Activated CD8-positive, alpha-beta memory T cell treated with anti-CD3 and anti-CD28 coated beads for 36 hours (primary cell): ENCODE measurements at regions not wholly inside any gene's neighbourhood (a gene's known extent, or its start where the extent isn't known, plus 50 kb on each side); places are given as distances from the start of the nearest gene placed in this dataset.
"Not testable (repeated sequence)": the region's sequence is repeated elsewhere in the genome, so short reads cannot be mapped to it uniquely, and the experiment has no call there.

Experiments
- CTCF ChIA-PET: fragments of 350-600 bp; sonication (Branson Sonifier 250); formaldehyde crosslinking; loops from one replicate; lab custom pipeline; 2021; ENCODE audit warnings: antibody characterized with exemption; lab: Charles Lee
- POLR2A ChIA-PET: fragments of 350-600 bp; sonication (Branson Sonifier 250); formaldehyde crosslinking; loops from one replicate; lab custom pipeline; 2021; ENCODE audit warnings: antibody characterized with exemption; lab: Charles Lee

GRCh38 chrX:16312761-16313623 lies 145.7 kb downstream of the MAGEB17 start:
- POLR2A ChIA-PET: no interaction called here

GRCh38 chrX:16316331-16316730 lies 149.1 kb downstream of the MAGEB17 start:
- CTCF ChIA-PET: no interaction called here

More at GRCh38 chrX:16312761-16313623, 145.7 kb downstream of the MAGEB17 start:
- CTCF ChIA-PET: no interaction called here

GRCh38 chrX:16319929-16320328 lies 152.6 kb downstream of the MAGEB17 start:
- POLR2A ChIA-PET: no interaction called here
- CTCF ChIA-PET: no interaction called here

More at GRCh38 chrX:16316331-16316730, 149.1 kb downstream of the MAGEB17 start:
- POLR2A ChIA-PET: no interaction called here

- POLR2A ChIA-PET: no interaction called here
- CTCF ChIA-PET: no interaction called here
Measured at GRCh38 chrX:16320765-16321355, 153.6 kb downstream of the MAGEB17 start.

- POLR2A ChIA-PET: no interaction called here
- CTCF ChIA-PET: no interaction called here
Measured at GRCh38 chrX:16333453-16333852, 166.2 kb downstream of the MAGEB17 start.

GRCh38 chrX:16335181-16335580 lies 167.9 kb downstream of the MAGEB17 start:
- POLR2A ChIA-PET: no interaction called here
- CTCF ChIA-PET: no interaction called here

- ChIA-PET POLR2A (no interaction called here), CTCF (no interaction called here)
Measured at GRCh38 chrX:16347968-16348670, 180.8 kb downstream of the MAGEB17 start.

- ChIA-PET CTCF (no interaction called here), POLR2A (no interaction called here)
Measured at GRCh38 chrX:16357902-16358301, 190.6 kb downstream of the MAGEB17 start.

GRCh38 chrX:16360056-16360455 lies 192.8 kb downstream of the MAGEB17 start:
- CTCF ChIA-PET, POLR2A ChIA-PET: not testable (repeated sequence)

GRCh38 chrX:16368696-16369095 lies 201.4 kb downstream of the MAGEB17 start:
- ChIA-PET CTCF (no interaction called here), POLR2A (no interaction called here)

- ChIA-PET POLR2A (no interaction called here), CTCF (no interaction called here)
Measured at GRCh38 chrX:16376056-16376455, 208.8 kb downstream of the MAGEB17 start.

- CTCF ChIA-PET: no interaction called here
- POLR2A ChIA-PET: no interaction called here
Measured at GRCh38 chrX:16386126-16386525, 218.8 kb downstream of the MAGEB17 start.

GRCh38 chrX:16392597-16392996 lies 225.3 kb downstream of the MAGEB17 start:
- CTCF ChIA-PET: no interaction called here
- POLR2A ChIA-PET: no interaction called here

GRCh38 chrX:16394290-16394689 lies 227.0 kb downstream of the MAGEB17 start:
- CTCF ChIA-PET: no interaction called here
- POLR2A ChIA-PET: no interaction called here

- CTCF ChIA-PET: no interaction called here
- POLR2A ChIA-PET: no interaction called here
Measured at GRCh38 chrX:16403808-16404207, 236.5 kb downstream of the MAGEB17 start.

- POLR2A ChIA-PET: no interaction called here
- CTCF ChIA-PET: no interaction called here
Measured at GRCh38 chrX:16416588-16416987, 233.4 kb upstream of the S100G start.

- ChIA-PET POLR2A (no interaction called here), CTCF (no interaction called here)
Measured at GRCh38 chrX:16418650-16419049, 231.3 kb upstream of the S100G start.

- ChIA-PET CTCF (no interaction called here), POLR2A (no interaction called here)
Measured at GRCh38 chrX:16427668-16428067, 222.3 kb upstream of the S100G start.

- CTCF ChIA-PET: no interaction called here
- POLR2A ChIA-PET: no interaction called here
Measured at GRCh38 chrX:16429406-16429805, 220.6 kb upstream of the S100G start.

- ChIA-PET CTCF (no interaction called here), POLR2A (no interaction called here)
Measured at GRCh38 chrX:16431266-16431665, 218.7 kb upstream of the S100G start.

GRCh38 chrX:16433021-16433420 lies 216.9 kb upstream of the S100G start:
- CTCF ChIA-PET: no interaction called here
- POLR2A ChIA-PET: no interaction called here
